ENCODE measurements at regions not wholly inside any gene's neighbourhood (a gene's known extent, or its start where the extent isn't known, plus 50 kb on each side); places are given as distances from the start of the nearest gene placed in this dataset.

DNA sequence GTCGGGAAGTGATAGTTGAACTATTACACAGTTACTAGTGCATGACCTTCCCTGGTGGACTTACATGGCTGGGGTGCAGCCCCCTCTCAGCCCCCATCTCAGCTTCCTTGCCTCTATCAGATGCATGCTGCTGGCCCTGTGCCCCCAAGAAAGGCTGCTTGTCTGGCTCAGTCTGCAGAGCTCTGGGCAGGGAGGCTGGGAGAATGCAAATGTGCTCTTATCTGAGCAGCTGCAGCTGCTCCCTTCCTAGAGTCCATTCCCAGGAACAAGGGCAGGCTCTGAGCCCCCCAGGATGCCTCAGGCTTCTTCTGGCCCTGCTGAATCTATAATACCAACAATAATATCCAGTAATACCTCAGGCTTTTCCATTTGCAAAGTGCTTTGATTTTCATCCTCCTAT lies 218.1 kb upstream of the SRRM4 start:
- no peaks in the 10 kb centered on the region for H3K9me2 ChIP-seq (replicated peaks; ENCODE audit: insufficient read depth, low read length)
- no peak overlapping the region for H2AFZ ChIP-seq (ENCODE audit: low read length)
- H3K27me3 ChIP-seq (ENCODE audit: low read length) = no peaks in the 10 kb centered on the region
- no peaks in the 10 kb centered on the region for H3K79me2 ChIP-seq (ENCODE audit: low read length)
- H3K27ac ChIP-seq (ENCODE audit: low read length) = no peak overlapping the region
- no peaks in the 10 kb centered on the region for H3K4me1 ChIP-seq (ENCODE audit: low read length)
- DNase-seq = no peak
- H3K9me3 ChIP-seq (ENCODE audit: low read length) = no peaks in the 10 kb centered on the region
- H3K9ac ChIP-seq (ENCODE audit: low read length) = no peak overlapping the region
- no peak overlapping the region for H3K4me3 ChIP-seq (ENCODE audit: low read length)
- H3K4me2 ChIP-seq (ENCODE audit: low read depth, low read length, poor library complexity, severe bottlenecking) = no peak overlapping the region
- H3K36me3 ChIP-seq (ENCODE audit: insufficient read depth, low read length) = no peaks in the 10 kb centered on the region
- H4K20me1 ChIP-seq (ENCODE audit: insufficient read depth, low read depth, low read length) = no peaks in the 10 kb centered on the region

DNA sequence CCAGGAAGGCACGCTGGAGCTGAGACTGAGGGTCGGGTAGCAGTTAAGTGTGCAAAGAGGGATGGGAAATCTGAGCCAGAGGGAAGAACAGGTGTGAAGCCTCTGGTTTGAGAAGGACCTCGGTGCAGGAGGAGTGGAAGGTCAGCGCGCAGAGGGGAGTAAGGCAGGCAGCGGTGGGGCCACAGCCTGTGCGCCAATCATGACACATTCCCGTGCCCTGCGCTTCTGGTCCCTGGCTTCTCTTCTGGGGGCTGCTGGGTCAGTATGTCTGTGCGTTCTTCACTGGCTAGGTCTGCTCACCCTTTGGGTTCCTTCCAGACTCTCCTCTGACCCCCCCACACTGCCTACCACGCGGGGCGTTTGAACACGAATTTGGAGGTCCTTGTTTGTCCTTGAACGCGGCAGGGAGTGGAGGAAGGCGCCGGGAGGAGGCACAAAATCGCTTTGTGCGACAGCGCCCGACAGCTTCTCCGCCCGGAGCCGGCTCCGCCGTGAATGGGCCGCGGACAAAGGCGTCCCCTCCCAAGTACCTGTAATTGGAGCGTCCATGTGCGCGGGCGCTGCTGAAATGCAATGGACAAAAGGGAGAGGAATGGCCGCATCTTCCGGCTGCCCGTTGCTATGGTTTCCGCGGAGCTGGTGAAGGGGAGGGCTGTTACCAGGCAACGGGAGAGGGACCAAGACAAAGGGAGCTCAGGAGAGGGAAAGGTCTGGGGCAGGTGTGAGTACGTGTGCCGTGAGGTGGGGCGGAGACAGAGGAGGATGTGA lies 207.2 kb upstream of the SRRM4 start:
- H3K79me2 ChIP-seq (ENCODE audit: low read length) = no peaks in the 10 kb centered on the region
- H3K9me3 ChIP-seq (ENCODE audit: low read length) = no peaks in the 10 kb centered on the region
- no peak overlapping the region for H2AFZ ChIP-seq (ENCODE audit: low read length)
- H4K20me1 ChIP-seq (ENCODE audit: insufficient read depth, low read depth, low read length) = no peaks in the 10 kb centered on the region
- H3K4me3 ChIP-seq (ENCODE audit: low read length) = no peak overlapping the region
- no peaks in the 10 kb centered on the region for H3K9me2 ChIP-seq (replicated peaks; ENCODE audit: insufficient read depth, low read length)
- H3K27me3 ChIP-seq (ENCODE audit: low read length) = no peaks in the 10 kb centered on the region
- no peaks in the 10 kb centered on the region for H3K36me3 ChIP-seq (ENCODE audit: insufficient read depth, low read length)
- H3K9ac ChIP-seq (ENCODE audit: low read length) = no peak overlapping the region
- H3K4me2 ChIP-seq (ENCODE audit: low read depth, low read length, poor library complexity, severe bottlenecking) = no peak overlapping the region
- no peak for DNase-seq
- no peak overlapping the region for H3K27ac ChIP-seq (ENCODE audit: low read length)
- H3K4me1 ChIP-seq (ENCODE audit: low read length) = no peaks in the 10 kb centered on the region

DNA sequence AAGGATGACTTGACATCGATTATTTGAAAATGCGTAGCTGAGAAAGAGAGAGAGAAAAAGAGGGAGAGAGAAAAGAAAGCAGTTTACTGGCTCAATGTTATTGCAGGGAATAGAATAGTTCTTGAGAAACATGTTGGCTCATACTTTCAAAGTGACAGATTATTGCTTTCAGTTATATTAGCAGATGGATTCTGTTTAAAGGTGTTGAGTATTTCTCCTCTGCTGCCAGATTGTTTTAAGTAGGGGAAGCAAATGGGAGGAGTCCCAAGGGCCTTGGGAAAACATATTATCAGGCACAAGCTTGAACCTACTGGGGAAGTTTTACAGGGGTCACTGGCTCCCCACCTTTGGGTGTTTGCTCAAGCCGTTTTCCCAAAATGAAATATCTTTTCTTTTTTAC lies 203.8 kb upstream of the SRRM4 start:
- H4K20me1 ChIP-seq (ENCODE audit: insufficient read depth, low read depth, low read length) = no peaks in the 10 kb centered on the region
- H2AFZ ChIP-seq (ENCODE audit: low read length) = no peak overlapping the region
- no peak overlapping the region for H3K4me2 ChIP-seq (ENCODE audit: low read depth, low read length, poor library complexity, severe bottlenecking)
- H3K36me3 ChIP-seq (ENCODE audit: insufficient read depth, low read length) = no peaks in the 10 kb centered on the region
- H3K4me3 ChIP-seq (ENCODE audit: low read length) = no peak overlapping the region
- no peak overlapping the region for H3K9ac ChIP-seq (ENCODE audit: low read length)
- H3K4me1 ChIP-seq (ENCODE audit: low read length) = no peaks in the 10 kb centered on the region
- no peaks in the 10 kb centered on the region for H3K27me3 ChIP-seq (ENCODE audit: low read length)
- DNase-seq = no peak
- H3K9me3 ChIP-seq (ENCODE audit: low read length) = no peaks in the 10 kb centered on the region
- H3K79me2 ChIP-seq (ENCODE audit: low read length) = no peaks in the 10 kb centered on the region
- no peaks in the 10 kb centered on the region for H3K9me2 ChIP-seq (replicated peaks; ENCODE audit: insufficient read depth, low read length)
- no peak overlapping the region for H3K27ac ChIP-seq (ENCODE audit: low read length)

DNA sequence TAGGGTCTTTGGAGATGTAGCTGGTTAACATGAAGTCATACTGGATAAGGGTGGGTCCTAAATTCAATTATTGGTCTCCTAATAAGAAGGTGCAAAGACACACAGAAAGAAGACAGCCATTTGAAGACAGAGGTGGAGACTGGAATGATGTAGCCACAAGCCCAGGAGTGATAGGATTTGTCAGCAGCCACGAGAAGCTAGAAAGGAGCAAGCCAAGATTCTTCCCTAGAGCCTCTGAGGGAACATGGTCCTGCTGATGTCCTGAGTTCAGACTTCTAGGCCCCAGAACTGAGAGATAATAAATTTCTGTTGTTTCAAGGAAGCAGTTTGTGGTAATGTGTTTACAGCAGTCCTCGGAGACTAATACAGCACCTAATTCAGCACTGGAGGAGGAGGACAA lies 203.3 kb upstream of the SRRM4 start:
- Histone ChIP-seq H3K36me3 (ENCODE audit: insufficient read depth, low read length) (no peaks in the 10 kb centered on the region), H3K9me3 (ENCODE audit: low read length) (no peaks in the 10 kb centered on the region), H2AFZ (ENCODE audit: low read length) (no peak overlapping the region), H3K9me2 (replicated peaks; ENCODE audit: insufficient read depth, low read length) (no peaks in the 10 kb centered on the region), H3K4me1 (ENCODE audit: low read length) (no peaks in the 10 kb centered on the region), H3K27ac (ENCODE audit: low read length) (no peak overlapping the region), H3K4me2 (ENCODE audit: low read depth, low read length, poor library complexity, severe bottlenecking) (no peak overlapping the region), H3K79me2 (ENCODE audit: low read length) (no peaks in the 10 kb centered on the region), H3K4me3 (ENCODE audit: low read length) (no peak overlapping the region), H3K9ac (ENCODE audit: low read length) (no peak overlapping the region), H3K27me3 (ENCODE audit: low read length) (no peaks in the 10 kb centered on the region), H4K20me1 (ENCODE audit: insufficient read depth, low read depth, low read length) (no peaks in the 10 kb centered on the region)
- no peak for DNase-seq

DNA sequence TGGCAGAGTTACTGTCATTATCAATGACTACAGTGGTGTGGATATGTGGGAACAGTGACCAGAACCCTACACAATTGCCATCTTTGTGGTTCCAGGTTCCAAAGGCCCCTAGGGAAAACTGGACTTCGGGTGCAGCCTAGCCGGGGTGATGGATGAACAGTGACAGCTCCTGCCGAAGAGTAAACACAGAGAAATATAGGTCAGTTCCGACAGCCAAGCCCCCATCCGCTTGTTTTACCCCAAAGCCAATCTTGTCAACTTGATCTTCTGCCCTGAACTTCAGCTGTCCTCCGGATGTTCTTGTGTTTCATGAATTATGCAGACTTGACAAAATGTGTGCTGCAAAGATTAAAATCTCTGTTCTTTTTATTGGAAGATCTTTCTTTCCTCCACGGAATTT lies 200.4 kb upstream of the SRRM4 start:
- Histone ChIP-seq H3K4me1 (ENCODE audit: low read length) (no peaks in the 10 kb centered on the region), H2AFZ (ENCODE audit: low read length) (no peak overlapping the region), H3K79me2 (ENCODE audit: low read length) (no peaks in the 10 kb centered on the region), H3K9ac (ENCODE audit: low read length) (no peak overlapping the region), H3K9me2 (replicated peaks; ENCODE audit: insufficient read depth, low read length) (no peaks in the 10 kb centered on the region), H3K9me3 (ENCODE audit: low read length) (no peaks in the 10 kb centered on the region), H3K4me3 (ENCODE audit: low read length) (no peak overlapping the region), H3K4me2 (ENCODE audit: low read depth, low read length, poor library complexity, severe bottlenecking) (no peak overlapping the region), H3K36me3 (ENCODE audit: insufficient read depth, low read length) (no peaks in the 10 kb centered on the region), H3K27me3 (ENCODE audit: low read length) (no peaks in the 10 kb centered on the region), H3K27ac (ENCODE audit: low read length) (no peak overlapping the region), H4K20me1 (ENCODE audit: insufficient read depth, low read depth, low read length) (no peaks in the 10 kb centered on the region)
- no peak for DNase-seq

DNA sequence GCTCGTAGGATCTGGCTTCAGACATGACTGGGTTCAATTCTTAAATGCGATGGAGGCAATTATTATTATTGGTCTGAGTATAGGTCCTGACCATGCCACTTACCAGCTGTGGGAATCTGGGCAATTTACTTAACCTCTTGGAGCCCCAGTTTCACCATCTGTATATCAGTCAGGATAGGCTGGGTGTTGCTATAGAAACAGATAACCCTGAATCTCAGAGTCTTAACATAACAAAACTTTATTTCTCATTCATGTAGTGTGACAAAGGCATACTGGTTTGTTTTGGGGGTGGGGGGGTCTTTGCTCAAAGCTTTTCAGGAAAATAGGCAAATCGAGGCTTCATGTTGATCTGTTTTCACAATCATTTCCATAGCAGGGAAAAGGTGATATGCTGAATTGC lies 199.6 kb upstream of the SRRM4 start:
- Histone ChIP-seq H3K4me1 (ENCODE audit: low read length) (no peaks in the 10 kb centered on the region), H3K79me2 (ENCODE audit: low read length) (no peaks in the 10 kb centered on the region), H3K4me2 (ENCODE audit: low read depth, low read length, poor library complexity, severe bottlenecking) (no peak overlapping the region), H3K4me3 (ENCODE audit: low read length) (no peak overlapping the region), H3K9ac (ENCODE audit: low read length) (no peak overlapping the region), H3K27me3 (ENCODE audit: low read length) (no peaks in the 10 kb centered on the region), H3K27ac (ENCODE audit: low read length) (no peak overlapping the region), H3K9me2 (replicated peaks; ENCODE audit: insufficient read depth, low read length) (no peaks in the 10 kb centered on the region), H4K20me1 (ENCODE audit: insufficient read depth, low read depth, low read length) (no peaks in the 10 kb centered on the region), H3K9me3 (ENCODE audit: low read length) (no peaks in the 10 kb centered on the region), H2AFZ (ENCODE audit: low read length) (no peak overlapping the region), H3K36me3 (ENCODE audit: insufficient read depth, low read length) (no peaks in the 10 kb centered on the region)
- no peak for DNase-seq

DNA sequence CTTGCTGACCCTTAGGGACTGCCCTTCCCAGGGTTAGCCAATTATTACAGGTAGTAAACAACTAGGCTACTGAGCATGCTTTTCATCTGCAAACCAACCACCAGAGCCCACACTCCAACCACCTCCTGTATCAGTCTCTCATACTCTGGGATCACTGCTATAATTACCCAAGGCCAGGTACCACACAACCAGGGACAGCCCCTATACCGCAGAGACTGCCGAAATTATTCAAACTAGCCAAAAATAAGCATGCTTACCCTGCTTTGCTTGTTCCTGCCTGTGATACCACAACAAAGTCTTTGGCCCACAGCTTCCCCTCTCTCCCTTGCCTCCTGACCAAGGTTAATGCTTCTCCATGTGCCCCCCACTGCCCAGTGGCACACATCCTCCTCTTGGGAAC lies 197.6 kb upstream of the SRRM4 start:
- H3K4me1 ChIP-seq (ENCODE audit: low read length) = no peaks in the 10 kb centered on the region
- no peaks in the 10 kb centered on the region for H3K36me3 ChIP-seq (ENCODE audit: insufficient read depth, low read length)
- H4K20me1 ChIP-seq (ENCODE audit: insufficient read depth, low read depth, low read length) = no peaks in the 10 kb centered on the region
- H2AFZ ChIP-seq (ENCODE audit: low read length) = no peak overlapping the region
- H3K4me2 ChIP-seq (ENCODE audit: low read depth, low read length, poor library complexity, severe bottlenecking) = no peak overlapping the region
- DNase-seq = no peak
- no peak overlapping the region for H3K9ac ChIP-seq (ENCODE audit: low read length)
- no peaks in the 10 kb centered on the region for H3K27me3 ChIP-seq (ENCODE audit: low read length)
- H3K27ac ChIP-seq (ENCODE audit: low read length) = no peak overlapping the region
- no peaks in the 10 kb centered on the region for H3K9me2 ChIP-seq (replicated peaks; ENCODE audit: insufficient read depth, low read length)
- no peaks in the 10 kb centered on the region for H3K9me3 ChIP-seq (ENCODE audit: low read length)
- H3K79me2 ChIP-seq (ENCODE audit: low read length) = no peaks in the 10 kb centered on the region
- no peak overlapping the region for H3K4me3 ChIP-seq (ENCODE audit: low read length)

DNA sequence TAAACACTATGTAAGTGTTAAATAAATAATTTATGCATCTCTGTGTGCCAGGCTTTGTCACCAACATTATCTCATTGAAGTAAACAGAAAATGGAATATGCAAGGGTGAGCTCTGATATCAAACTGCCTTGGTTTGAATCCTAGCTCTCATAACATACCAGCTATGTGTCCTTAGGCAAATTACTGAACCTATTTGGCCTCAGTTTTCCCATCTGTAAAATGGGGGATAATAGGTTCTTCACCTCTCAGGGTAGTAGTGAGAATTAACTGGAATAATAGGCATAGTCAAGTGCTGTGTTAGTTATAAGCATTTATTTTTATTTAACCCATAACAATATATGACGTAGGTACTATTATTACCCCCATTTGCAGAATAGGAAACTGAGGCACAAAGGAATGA lies 190.8 kb upstream of the SRRM4 start:
- H3K79me2 ChIP-seq (ENCODE audit: low read length) = no peaks in the 10 kb centered on the region

More for the DNA sequence above, 190.8 kb upstream of the SRRM4 start:
- Histone ChIP-seq H3K4me1 (ENCODE audit: low read length) (no peaks in the 10 kb centered on the region), H3K9me3 (ENCODE audit: low read length) (no peaks in the 10 kb centered on the region), H3K4me2 (ENCODE audit: low read depth, low read length, poor library complexity, severe bottlenecking) (no peak overlapping the region), H3K27ac (ENCODE audit: low read length) (no peak overlapping the region), H3K9ac (ENCODE audit: low read length) (no peak overlapping the region), H3K27me3 (ENCODE audit: low read length) (no peaks in the 10 kb centered on the region), H2AFZ (ENCODE audit: low read length) (no peak overlapping the region), H3K9me2 (replicated peaks; ENCODE audit: insufficient read depth, low read length) (no peaks in the 10 kb centered on the region), H3K36me3 (ENCODE audit: insufficient read depth, low read length) (no peaks in the 10 kb centered on the region), H4K20me1 (ENCODE audit: insufficient read depth, low read depth, low read length) (no peaks in the 10 kb centered on the region), H3K4me3 (ENCODE audit: low read length) (no peak overlapping the region)
- no peak for DNase-seq
